PC-9 (cell line): ENCODE measurements at regions not wholly inside any gene's neighbourhood (a gene's known extent, or its start where the extent isn't known, plus 50 kb on each side); places are given as distances from the start of the nearest gene placed in this dataset.
"Not testable (repeated sequence)": the region's sequence is repeated elsewhere in the genome, so short reads cannot be mapped to it uniquely, and the experiment has no call there.

ENCODE experiments used
- CTCF ChIP-seq: fragments of 200-600 bp; sonication (generic); conservative IDR thresholded peaks from 2 replicates; pipeline ENCODE4 v1.6.1; 2017; ENCODE audit warnings: mixed run types, antibody characterized with exemption, mild to moderate bottlenecking, moderate library complexity
- EZH2 ChIP-seq: fragments of 200-600 bp; sonication (generic); IDR thresholded peaks from 2 replicates; pipeline ENCODE4 v1.8.0; 2017; ENCODE audit warnings: antibody characterized with exemption, low read depth

- TF ChIP-seq CTCF, EZH2: not testable (repeated sequence)
These were observed 241.1 kb upstream of the HDAC4 start for GRCh38 chr2:239641904-239642303.
